NCI-H1417 (cell line): ENCODE measurements at regions not wholly inside any gene's neighbourhood (a gene's known extent, or its start where the extent isn't known, plus 50 kb on each side); places are given as distances from the start of the nearest gene placed in this dataset.

Source experiments
- DNase-seq, 3 experiments: peaks; one replicate each; lab custom pipeline; 2025; lab: John Stamatoyannopoulos, UW

GRCh38 chr6:63371104-63371715 lies 51.4 kb upstream of the LGSN start:
- no peak for DNase-seq

- DNase-seq: no peak
Observed at GRCh38 chr6:63372951-63373533, 53.3 kb upstream of the LGSN start.

DNA sequence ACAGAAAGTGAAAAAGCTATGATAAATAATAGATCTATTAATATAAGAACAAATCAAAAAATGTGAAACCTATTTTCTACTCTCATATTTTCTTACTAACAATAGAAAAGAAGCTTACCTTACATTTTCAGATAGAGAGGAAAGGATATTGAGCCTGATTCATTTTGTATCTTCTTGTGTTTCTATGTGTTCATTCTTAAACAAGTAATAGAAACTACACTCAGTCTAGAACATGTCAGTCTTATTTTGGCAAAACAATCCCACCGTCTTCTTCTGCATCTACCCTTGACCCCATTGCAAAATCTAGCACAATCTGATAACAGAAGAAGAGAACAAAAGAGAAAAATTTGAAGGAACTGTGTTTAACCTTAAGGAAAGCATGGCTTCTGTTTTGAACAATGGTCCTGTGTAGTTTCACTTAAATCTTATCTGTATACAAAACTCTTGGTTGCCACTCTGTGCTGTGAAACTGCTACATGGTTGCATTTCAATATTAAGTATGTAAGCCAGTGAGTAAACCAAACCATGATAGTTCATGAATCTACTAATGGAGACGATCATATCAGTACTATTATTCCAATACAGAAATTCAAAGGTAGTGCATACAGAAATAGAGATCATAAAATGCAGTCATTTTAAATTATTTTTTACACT lies 69.5 kb upstream of the LGSN start:
- no peak for DNase-seq

GRCh38 chr6:63391203-63391970 lies 71.6 kb upstream of the LGSN start:
- DNase-seq: no peak

DNA sequence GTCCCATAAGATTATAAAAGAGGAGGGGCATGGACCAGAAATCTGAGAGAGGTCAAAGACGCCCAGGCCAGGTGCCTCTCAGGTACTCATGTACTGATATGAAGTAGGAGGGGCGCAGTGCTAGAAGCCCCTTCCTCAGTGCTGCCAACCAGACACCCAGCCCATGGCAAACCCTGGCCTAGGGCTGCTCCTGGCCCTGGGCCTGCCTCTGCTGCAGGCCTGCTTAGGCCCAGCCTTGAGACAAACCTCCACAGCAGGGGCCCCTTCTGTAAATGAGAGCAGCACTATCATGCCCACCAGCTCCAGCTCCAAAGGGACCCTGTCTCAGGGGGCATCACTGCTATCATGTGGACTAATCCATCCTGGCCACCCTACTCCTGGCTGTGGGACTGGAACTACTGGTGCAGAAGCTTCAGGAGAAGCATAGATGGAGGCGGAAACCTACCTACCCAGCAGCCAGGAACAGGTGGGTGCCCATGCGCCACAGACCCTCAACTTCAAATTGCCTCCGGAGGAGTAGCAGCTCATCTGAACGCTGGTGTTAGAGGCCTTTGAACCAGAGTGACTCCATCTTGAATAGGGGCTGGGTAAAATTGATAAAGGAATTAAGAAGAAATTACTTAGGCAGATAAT lies 72.4 kb upstream of the LGSN start:
- DNase-seq: no peak

- DNase-seq: no peak
Observed at GRCh38 chr6:63394656-63395308, 75.0 kb upstream of the LGSN start.

DNA sequence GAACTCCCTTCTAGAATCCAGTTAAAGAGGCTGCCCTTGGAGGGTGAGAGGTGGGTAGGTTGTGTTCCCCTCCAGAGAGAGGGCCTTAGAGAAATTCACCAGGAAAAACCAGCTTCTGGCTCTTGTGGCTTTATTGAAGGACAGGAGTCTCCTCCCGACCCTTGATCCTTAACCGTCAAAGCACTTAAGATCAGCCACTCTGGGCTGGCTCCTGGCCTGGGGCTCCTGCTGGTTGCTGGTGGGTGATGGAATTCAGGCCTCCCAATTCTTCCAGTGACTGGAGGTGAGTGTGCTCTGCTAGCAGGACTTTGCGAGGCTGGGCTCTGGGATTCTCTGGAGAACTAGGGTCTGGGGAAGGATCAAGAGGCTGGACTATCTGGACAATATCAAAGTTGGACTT lies 75.6 kb upstream of the LGSN start:
- no peak for DNase-seq

GRCh38 chr6:63403725-63404124 lies 83.9 kb upstream of the LGSN start:
- DNase-seq: no peak

GRCh38 chr6:63410435-63411426 lies 90.9 kb upstream of the LGSN start:
- no peak for DNase-seq

DNA sequence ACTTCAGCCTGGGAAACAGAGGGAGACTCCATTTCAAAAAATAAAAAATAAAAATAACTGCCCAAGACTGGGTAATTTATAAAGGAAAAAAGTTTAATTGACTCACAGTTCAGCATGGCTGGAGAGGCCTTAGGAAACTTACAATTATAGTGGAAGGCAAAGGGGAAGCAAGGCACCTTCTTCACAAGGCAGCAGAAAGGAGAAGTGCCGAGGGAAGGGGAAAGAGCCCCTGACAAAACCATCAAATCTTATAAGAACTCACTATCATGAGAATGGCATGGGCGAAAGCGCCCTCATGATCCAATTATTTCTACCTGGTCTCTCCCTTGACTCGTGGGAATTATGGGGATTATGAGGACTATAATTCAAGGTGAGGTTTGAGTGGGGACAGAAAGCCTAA lies 95.5 kb upstream of the LGSN start:
- DNase-seq: no peak

DNA sequence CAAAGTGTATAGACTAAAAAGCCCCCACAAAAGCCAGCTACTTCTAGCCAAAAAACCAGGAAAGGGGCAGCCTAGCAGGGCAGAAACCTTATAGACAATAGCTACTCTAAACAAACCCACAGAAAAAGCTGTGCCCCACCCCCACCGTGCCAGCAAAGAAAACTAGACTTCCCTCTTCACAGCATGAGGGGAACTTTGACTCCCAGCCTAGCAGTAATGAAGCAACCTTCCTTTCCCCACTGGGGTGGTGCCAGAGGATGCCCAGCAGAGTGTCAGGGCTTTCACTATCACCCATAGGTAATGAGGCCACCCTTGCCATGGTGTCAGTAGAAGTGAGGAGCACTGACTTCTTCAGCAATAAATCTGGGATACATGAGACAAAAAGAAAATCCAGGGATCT lies 99.0 kb upstream of the LGSN start:
- no peak for DNase-seq

DNA sequence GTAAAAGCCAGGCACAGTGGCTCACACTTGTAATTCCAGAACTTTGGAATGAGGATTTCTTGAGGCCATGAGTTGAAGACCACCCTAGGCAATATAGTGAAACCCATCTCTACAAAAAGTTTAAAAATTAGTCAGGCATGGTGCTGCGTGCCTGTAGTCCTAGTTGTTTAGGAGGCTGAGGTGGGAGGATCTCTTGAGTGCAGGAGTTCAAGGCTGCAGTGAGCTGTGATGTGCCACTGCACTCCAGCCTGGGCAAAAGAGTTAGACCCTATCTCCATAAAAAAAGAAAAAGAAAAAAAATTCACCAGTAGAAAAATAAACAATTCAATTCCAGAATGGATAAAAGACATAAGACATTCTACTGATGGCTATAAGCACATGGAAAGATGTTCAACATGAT lies 104.9 kb upstream of the LGSN start:
- DNase-seq: no peak

GRCh38 chr6:63425493-63425892 lies 105.7 kb upstream of the LGSN start:
- DNase-seq: no peak

GRCh38 chr6:63426844-63427243 lies 107.1 kb upstream of the LGSN start:
- DNase-seq: no peak

DNA sequence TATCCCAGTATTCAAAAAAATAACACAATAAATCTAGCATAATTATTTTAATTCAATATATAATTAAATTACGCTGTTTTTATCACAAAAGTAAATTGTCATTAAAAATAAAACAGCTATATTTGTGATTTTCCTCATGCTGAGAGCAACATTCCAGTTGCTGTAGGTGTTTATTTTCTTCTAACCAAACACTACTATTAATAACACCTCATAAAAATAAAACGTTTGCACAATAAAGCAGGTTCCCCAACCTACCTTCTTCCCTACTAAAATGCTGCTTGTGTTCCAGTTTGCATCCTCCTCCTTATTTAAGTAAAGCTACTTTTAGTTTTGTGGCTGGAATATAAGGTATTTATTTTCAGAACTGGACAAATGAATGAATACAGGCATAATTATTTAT lies 108.2 kb upstream of the LGSN start:
- no peak for DNase-seq

DNA sequence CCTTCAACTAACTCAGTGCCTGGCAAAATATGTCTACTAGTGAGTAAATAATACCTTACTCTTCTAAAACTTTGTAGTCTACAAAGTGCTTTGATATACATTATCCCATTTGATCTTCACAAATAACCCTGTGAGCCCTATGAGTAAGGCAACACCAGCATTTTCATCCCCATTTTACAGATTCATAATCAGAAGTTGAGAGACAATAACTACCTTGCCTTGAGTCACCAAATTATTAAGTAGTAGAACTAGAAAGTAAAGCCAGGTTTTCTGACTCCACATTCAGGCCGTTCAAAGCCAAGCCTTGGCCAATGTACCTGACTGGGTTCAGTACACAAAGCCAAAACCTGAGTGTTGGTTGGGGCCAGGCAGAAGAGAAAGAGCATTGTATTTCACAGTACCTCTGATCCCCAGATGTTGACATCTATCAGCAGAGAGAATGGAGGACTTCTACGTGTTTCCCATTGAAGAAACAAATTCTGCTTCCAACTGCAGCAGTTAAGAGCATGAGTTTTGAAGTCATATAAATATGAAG lies 111.3 kb upstream of the LGSN start:
- no peak for DNase-seq

DNA sequence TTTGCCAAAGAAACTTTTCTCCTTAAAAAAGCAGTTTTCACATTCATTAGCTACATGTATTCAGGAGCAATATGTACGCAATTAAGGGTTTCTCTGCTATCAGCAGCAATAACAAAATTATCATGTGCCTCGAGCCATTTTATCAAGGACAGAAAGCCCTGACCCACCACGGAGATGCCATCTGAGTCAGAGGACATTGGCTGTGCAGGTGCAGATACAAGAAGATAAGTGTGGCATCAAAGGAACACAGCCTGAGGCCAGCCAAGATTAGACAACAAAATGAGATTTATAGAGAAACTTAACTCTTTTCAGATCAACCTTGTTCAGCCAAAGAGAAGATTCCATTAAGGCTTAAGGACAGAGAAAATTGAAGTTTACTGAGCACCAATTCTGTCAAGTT lies 115.2 kb upstream of the LGSN start:
- DNase-seq: no peak

DNA sequence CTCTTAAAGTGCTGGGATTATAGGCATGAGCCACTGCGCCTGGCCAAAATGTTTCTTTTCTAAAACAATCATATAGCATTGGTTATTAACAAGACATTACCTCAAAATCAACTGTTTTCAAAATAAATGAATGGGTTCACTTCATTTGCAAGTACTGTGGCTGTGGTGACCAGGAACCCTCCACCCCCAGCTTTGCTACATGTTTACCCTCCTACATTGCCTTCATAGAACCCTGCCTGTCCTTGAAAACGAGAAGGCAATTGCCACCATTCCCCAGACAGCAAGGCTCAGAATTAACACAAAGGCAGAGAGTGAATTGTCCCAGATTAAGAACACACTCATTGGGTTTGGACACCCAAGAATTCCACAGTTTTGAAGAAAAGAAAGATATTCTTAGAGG lies 116.6 kb upstream of the LGSN start:
- DNase-seq: no peak

- no peak for DNase-seq
Observed at GRCh38 chr6:63437058-63437457, 117.3 kb upstream of the LGSN start.

GRCh38 chr6:63440057-63440456 lies 120.3 kb upstream of the LGSN start:
- DNase-seq: peak in 2 of 3 experiments; percentile 23 to 58
